Breast epithelium (tissue), 3 donors: ENCODE measurements at regions not wholly inside any gene's neighbourhood (a gene's known extent, or its start where the extent isn't known, plus 50 kb on each side); places are given as distances from the start of the nearest gene placed in this dataset.

Experiments
- CTCF ChIP-seq, 3 donors: fragments of 450-650 bp; IDR thresholded peaks; one replicate each; pipeline ENCODE4 v1.5.1; 2016 to 2017; ENCODE audit warnings: antibody characterized with exemption in 3 of 3, mild to moderate bottlenecking in 3 of 3, moderate library complexity in 3 of 3
- POLR2AphosphoS5 ChIP-seq, 3 donors: sonication (generic); formaldehyde crosslinking; IDR thresholded peaks; one replicate each; pipeline ENCODE4 v1.6.1; 2017; ENCODE audit warnings: antibody characterized with exemption in 3 of 3

DNA sequence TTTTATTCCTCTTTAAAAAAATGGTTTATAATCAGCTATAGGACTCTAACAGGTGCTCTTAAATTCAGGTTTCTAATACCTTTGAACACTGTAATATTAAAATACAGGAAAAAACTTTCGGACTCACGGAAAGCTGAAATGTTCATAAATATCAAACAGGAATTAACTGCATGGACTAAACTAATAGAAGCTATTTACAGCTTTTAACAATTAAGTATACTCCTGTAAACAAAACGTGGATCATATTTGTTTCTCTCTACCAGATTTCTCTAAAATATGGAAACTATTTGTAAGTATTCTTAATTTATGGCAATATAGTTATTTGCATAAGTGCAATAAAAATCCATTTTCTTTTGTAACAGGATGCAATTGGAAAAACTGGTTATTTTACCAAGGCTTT lies 108.9 kb upstream of the RESF1 start:
- TF ChIP-seq POLR2AphosphoS5 (IDR thresholded peaks at IDR 0.05) (no peak), CTCF (IDR thresholded peaks at IDR 0.05) (no peak)
